ENCODE measurements at regions not wholly inside any gene's neighbourhood (a gene's known extent, or its start where the extent isn't known, plus 50 kb on each side); places are given as distances from the start of the nearest gene placed in this dataset.

DNA sequence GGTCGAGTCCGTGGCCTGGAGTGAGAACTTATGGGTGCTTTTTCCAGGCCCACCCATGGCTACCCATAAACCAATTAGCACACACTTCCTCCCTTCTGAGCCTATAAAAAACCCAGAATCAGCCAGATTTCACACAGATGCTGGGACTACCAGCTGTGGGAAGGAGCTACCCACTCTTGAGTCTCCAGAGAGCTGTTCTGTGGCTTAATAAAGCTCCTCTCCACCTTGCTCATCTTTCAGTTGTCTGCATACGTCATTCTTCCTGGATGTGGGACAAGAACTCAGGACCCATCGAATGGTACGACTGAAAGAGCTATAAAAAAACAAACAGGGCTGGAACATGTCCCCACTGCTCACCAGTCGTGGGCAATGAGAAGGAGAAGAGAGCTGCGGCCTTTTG lies 555.4 kb upstream of the CCDC54 start:
- no peak for TF ChIP-seq POLR2A (IDR thresholded peaks at IDR 0.05)
- TF ChIP-seq, protein P1, sequence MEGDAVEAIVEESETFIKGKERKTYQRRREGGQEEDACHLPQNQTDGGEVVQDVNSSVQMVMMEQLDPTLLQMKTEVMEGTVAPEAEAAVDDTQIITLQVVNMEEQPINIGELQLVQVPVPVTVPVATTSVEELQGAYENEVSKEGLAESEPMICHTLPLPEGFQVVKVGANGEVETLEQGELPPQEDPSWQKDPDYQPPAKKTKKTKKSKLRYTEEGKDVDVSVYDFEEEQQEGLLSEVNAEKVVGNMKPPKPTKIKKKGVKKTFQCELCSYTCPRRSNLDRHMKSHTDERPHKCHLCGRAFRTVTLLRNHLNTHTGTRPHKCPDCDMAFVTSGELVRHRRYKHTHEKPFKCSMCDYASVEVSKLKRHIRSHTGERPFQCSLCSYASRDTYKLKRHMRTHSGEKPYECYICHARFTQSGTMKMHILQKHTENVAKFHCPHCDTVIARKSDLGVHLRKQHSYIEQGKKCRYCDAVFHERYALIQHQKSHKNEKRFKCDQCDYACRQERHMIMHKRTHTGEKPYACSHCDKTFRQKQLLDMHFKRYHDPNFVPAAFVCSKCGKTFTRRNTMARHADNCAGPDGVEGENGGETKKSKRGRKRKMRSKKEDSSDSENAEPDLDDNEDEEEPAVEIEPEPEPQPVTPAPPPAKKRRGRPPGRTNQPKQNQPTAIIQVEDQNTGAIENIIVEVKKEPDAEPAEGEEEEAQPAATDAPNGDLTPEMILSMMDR (IDR thresholded peaks at IDR 0.05): no peak
